ENCODE measurements at regions not wholly inside any gene's neighbourhood (a gene's known extent, or its start where the extent isn't known, plus 50 kb on each side); places are given as distances from the start of the nearest gene placed in this dataset.

GRCh38 chr6:167748046-167748445 is 78.7 kb upstream of the AFDN start:
- H3K4me2 ChIP-seq (ENCODE audit: low read depth, low read length, poor library complexity, severe bottlenecking) = no peak overlapping the region

GRCh38 chr6:167748458-167749379 is 78.0 kb upstream of the AFDN start:
- no peak overlapping the region for H3K27ac ChIP-seq (ENCODE audit: low read depth, low read length)

More at GRCh38 chr6:167748046-167748445, 78.7 kb upstream of the AFDN start:
- no peaks in the 10 kb centered on the region for H3K9me3 ChIP-seq (ENCODE audit: insufficient read depth, low read length)
- H4K20me1 ChIP-seq (ENCODE audit: low read depth, low read length) = no peaks in the 10 kb centered on the region
- no peak for TF ChIP-seq EZH2phosphoT487 (conservative IDR thresholded peaks at IDR 0.05; ENCODE audit: low read length)
- TF ChIP-seq, protein P1, sequence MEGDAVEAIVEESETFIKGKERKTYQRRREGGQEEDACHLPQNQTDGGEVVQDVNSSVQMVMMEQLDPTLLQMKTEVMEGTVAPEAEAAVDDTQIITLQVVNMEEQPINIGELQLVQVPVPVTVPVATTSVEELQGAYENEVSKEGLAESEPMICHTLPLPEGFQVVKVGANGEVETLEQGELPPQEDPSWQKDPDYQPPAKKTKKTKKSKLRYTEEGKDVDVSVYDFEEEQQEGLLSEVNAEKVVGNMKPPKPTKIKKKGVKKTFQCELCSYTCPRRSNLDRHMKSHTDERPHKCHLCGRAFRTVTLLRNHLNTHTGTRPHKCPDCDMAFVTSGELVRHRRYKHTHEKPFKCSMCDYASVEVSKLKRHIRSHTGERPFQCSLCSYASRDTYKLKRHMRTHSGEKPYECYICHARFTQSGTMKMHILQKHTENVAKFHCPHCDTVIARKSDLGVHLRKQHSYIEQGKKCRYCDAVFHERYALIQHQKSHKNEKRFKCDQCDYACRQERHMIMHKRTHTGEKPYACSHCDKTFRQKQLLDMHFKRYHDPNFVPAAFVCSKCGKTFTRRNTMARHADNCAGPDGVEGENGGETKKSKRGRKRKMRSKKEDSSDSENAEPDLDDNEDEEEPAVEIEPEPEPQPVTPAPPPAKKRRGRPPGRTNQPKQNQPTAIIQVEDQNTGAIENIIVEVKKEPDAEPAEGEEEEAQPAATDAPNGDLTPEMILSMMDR (IDR thresholded peaks at IDR 0.05; ENCODE audit: insufficient read depth, low read length, poor library complexity, severe bottlenecking) = no peak
- H3F3A ChIP-seq (ENCODE audit: insufficient read depth) = no peaks in the 10 kb centered on the region
- H3K9me2 ChIP-seq (replicated peaks; ENCODE audit: insufficient read depth, low read length) = no peaks in the 10 kb centered on the region
- no peak overlapping the region for H3K9ac ChIP-seq (ENCODE audit: low read length)
- no peaks in the 10 kb centered on the region for H3K36me3 ChIP-seq (ENCODE audit: low read length)
- H3K79me2 ChIP-seq (ENCODE audit: insufficient read depth, low read length) = no peaks in the 10 kb centered on the region
- no peak overlapping the region for H3K4me3 ChIP-seq (ENCODE audit: insufficient read depth, low read length, poor library complexity, severe bottlenecking)
- no peaks in the 10 kb centered on the region for H3K27me3 ChIP-seq (ENCODE audit: low read length)
- no peak overlapping the region for H2AFZ ChIP-seq (ENCODE audit: low read depth, low read length, severe bottlenecking)
- H3K27ac ChIP-seq (ENCODE audit: low read depth, low read length) = no peak overlapping the region

DNA sequence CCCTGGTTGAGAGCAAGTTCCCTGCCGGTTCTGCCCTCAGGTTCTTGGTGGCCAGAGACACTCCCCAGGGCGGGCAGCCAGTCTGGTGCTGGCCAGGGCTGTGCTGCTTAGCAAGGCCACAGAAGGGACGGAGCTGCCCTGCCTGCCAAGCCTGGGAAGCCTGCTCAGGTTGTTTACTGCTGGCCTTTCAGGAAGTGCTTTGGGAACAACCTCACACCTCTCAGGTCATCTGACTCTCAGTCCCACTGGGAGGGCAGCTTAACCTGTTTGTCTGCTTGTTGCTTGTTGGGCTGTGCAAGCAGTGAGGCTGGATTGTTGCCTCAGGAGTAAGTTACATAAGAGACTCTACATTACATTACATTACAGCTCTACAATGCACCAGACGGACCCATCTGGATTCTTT is 75.8 kb upstream of the AFDN start:
- H3K36me3 ChIP-seq (ENCODE audit: low read length) = no peaks in the 10 kb centered on the region
- H4K20me1 ChIP-seq (ENCODE audit: low read depth, low read length) = no peaks in the 10 kb centered on the region
- no peak overlapping the region for H3K27ac ChIP-seq (ENCODE audit: low read depth, low read length)
- no peak for TF ChIP-seq EZH2phosphoT487 (conservative IDR thresholded peaks at IDR 0.05; ENCODE audit: low read length)
- TF ChIP-seq, protein P1 (IDR thresholded peaks at IDR 0.05; ENCODE audit: insufficient read depth, low read length, poor library complexity, severe bottlenecking) = no peak
- no peaks in the 10 kb centered on the region for H3K27me3 ChIP-seq (ENCODE audit: low read length)
- no peak overlapping the region for H2AFZ ChIP-seq (ENCODE audit: low read depth, low read length, severe bottlenecking)
- H3K4me3 ChIP-seq (ENCODE audit: insufficient read depth, low read length, poor library complexity, severe bottlenecking) = no peak overlapping the region
- no peaks in the 10 kb centered on the region for H3F3A ChIP-seq (ENCODE audit: insufficient read depth)
- H3K79me2 ChIP-seq (ENCODE audit: insufficient read depth, low read length) = no peaks in the 10 kb centered on the region
- H3K9me3 ChIP-seq (ENCODE audit: insufficient read depth, low read length) = no peaks in the 10 kb centered on the region
- no peak overlapping the region for H3K4me2 ChIP-seq (ENCODE audit: low read depth, low read length, poor library complexity, severe bottlenecking)
- no peak overlapping the region for H3K9ac ChIP-seq (ENCODE audit: low read length)
- H3K9me2 ChIP-seq (replicated peaks; ENCODE audit: insufficient read depth, low read length) = no peaks in the 10 kb centered on the region

More at GRCh38 chr6:167748458-167749379, 78.0 kb upstream of the AFDN start:
- TF ChIP-seq, protein P1 (IDR thresholded peaks at IDR 0.05; ENCODE audit: insufficient read depth, low read length, poor library complexity, severe bottlenecking) = no peak
- no peak for TF ChIP-seq EZH2phosphoT487 (conservative IDR thresholded peaks at IDR 0.05; ENCODE audit: low read length)
- Histone ChIP-seq H3K79me2 (ENCODE audit: insufficient read depth, low read length) (no peaks in the 10 kb centered on the region), H4K20me1 (ENCODE audit: low read depth, low read length) (no peaks in the 10 kb centered on the region), H3K9ac (ENCODE audit: low read length) (no peak overlapping the region), H3K27me3 (ENCODE audit: low read length) (no peaks in the 10 kb centered on the region), H3K4me2 (ENCODE audit: low read depth, low read length, poor library complexity, severe bottlenecking) (no peak overlapping the region), H3K9me3 (ENCODE audit: insufficient read depth, low read length) (no peaks in the 10 kb centered on the region), H3K9me2 (replicated peaks; ENCODE audit: insufficient read depth, low read length) (no peaks in the 10 kb centered on the region), H2AFZ (ENCODE audit: low read depth, low read length, severe bottlenecking) (no peak overlapping the region), H3F3A (ENCODE audit: insufficient read depth) (no peaks in the 10 kb centered on the region), H3K4me3 (ENCODE audit: insufficient read depth, low read length, poor library complexity, severe bottlenecking) (no peak overlapping the region), H3K36me3 (ENCODE audit: low read length) (no peaks in the 10 kb centered on the region)
